22Rv1 (cell line): ENCODE measurements at regions not wholly inside any gene's neighbourhood (a gene's known extent, or its start where the extent isn't known, plus 50 kb on each side); places are given as distances from the start of the nearest gene placed in this dataset.

ENCODE experiments used
- H3K27ac ChIP-seq: fragments of 450-650 bp; 2 replicates; pipeline ENCODE4 v1.5.1; 2017
- ZFX ChIP-seq: fragments of 450-650 bp; IDR thresholded peaks from 2 replicates; pipeline ENCODE4 v1.6.1; 2017; ENCODE audit warnings: antibody characterized with exemption, borderline replicate concordance
- TF ChIP-seq, protein P1 (sequence below): fragments of 450-650 bp; IDR thresholded peaks from 2 replicates; pipeline ENCODE4 v1.5.1; 2017; ENCODE audit warnings: mild to moderate bottlenecking

DNA sequence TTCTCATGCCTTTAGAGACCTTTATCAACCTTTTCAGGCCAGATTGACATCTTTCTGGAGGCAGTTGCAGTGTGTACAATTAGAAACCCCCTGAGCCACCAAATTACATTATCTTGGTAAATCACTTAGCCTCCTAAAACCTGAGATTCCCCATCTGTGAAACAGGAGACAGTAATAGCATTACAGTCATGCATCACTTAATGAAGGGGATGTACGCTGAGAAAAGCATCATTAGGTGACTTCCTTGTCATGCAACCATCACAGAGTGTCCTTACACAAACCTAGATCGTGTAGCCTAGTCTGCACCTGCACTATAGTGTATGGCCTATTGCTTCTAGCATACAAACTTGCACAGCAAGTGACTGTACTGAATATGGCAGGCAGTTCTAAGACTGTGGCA is 400.8 kb upstream of the CNTN3 start:
- no peak for TF ChIP-seq ZFX
- TF ChIP-seq, protein P1, sequence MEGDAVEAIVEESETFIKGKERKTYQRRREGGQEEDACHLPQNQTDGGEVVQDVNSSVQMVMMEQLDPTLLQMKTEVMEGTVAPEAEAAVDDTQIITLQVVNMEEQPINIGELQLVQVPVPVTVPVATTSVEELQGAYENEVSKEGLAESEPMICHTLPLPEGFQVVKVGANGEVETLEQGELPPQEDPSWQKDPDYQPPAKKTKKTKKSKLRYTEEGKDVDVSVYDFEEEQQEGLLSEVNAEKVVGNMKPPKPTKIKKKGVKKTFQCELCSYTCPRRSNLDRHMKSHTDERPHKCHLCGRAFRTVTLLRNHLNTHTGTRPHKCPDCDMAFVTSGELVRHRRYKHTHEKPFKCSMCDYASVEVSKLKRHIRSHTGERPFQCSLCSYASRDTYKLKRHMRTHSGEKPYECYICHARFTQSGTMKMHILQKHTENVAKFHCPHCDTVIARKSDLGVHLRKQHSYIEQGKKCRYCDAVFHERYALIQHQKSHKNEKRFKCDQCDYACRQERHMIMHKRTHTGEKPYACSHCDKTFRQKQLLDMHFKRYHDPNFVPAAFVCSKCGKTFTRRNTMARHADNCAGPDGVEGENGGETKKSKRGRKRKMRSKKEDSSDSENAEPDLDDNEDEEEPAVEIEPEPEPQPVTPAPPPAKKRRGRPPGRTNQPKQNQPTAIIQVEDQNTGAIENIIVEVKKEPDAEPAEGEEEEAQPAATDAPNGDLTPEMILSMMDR = no peak
- no peak overlapping the region for H3K27ac ChIP-seq

DNA sequence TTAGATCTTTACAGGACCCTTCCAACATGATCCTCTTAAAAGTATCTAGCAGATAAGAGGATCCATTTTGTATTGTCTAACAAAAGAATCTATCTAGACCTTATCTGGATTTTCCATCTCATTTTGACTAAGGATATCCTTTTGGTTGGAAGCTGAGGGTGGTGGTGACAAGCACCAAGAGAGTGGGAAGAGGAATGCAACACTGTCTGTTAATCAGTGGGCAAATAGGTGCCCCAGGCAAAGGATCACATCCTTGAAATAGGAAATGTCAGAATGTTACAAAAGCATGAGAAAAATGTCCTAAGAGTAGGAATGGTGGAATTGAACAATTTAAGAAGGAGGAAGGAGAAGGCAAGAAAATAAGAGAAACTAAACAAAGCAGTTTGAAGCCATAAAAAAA is 420.7 kb upstream of the CNTN3 start:
- TF ChIP-seq, protein P1 = no peak
- TF ChIP-seq ZFX = no peak
- no peak overlapping the region for H3K27ac ChIP-seq

DNA sequence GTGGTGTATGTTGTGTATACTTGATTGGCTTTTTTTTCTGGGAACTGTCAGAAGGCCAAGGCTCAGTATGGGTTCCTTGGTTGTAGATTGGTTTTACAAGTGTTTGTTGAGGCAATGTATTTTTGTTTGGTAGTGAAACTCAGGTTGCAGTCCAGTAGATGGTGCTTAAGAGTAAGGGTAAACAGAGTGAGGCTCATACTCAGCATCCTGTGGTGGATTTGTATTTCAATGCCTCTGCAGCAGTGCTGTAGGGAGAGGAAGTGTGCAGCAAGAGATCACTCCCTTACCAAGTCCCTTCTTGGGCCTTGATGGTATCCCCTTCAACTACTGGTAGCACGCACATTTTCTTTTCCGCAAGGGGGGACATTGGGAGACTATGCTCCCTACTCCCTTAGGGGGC is 428.5 kb upstream of the CNTN3 start:
- H3K27ac ChIP-seq = no peak overlapping the region
- no peak for TF ChIP-seq ZFX
- TF ChIP-seq, protein P1 = no peak

DNA sequence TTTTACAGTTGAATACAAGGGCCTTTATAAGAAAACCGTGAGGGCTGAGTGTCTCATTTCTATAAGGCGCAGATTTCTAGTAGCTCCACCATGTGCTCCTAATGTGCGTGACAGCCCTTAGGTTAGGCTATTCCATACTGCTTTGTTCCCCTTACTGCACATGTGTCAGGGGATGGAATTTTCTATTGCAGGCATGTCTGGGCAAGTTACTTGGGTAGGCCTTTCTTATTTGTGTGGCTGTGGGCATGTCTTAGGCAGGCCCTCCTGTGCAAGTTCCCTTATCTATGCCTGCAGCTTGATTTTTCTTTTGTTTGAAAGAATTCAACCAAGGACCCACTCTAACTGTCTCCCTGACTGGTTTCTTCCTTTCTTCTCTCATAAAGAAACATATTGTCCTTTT is 434.2 kb upstream of the CNTN3 start:
- no peak overlapping the region for H3K27ac ChIP-seq
- TF ChIP-seq ZFX = no peak
- TF ChIP-seq, protein P1 = no peak

DNA sequence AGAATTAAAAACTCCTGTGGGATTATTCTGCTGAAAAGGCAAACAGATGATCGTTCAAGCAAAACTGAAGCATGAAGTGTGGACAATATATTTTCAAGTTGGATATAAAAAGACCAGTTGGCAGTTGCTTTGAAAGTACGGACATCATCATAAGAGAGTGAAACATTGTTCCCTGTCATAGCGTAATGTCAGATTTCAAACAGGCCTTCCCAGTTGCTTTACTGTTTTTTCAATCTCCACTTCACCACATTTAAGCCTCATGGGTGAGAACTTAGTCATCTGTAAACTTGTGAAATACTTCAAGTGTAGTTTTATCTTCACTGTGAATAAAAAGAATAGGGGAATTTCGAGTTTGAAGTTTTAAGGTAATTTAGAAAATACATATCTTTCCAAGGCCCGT is 435.1 kb upstream of the CNTN3 start:
- H3K27ac ChIP-seq = no peak overlapping the region
- TF ChIP-seq, protein P1 = no peak
- no peak for TF ChIP-seq ZFX

DNA sequence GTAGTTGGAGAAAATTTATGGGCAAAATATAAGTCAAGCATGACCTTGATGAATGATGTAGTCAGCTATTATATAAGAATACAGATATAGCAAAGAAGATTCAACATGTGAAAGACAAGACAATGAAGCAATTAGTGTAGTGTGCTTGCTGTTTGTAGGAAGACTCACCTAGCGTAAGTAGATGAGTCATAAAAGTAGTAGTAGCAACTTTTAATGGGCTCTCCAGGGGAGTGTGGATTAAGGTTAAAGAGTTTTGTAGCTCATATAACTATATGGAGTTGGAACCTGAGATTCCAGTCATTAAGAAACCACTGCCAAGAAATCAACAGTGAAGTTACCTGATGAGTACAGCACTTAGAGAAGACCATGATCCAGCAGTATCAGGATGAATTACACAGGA is 444.7 kb upstream of the CNTN3 start:
- no peak overlapping the region for H3K27ac ChIP-seq
- no peak for TF ChIP-seq ZFX
- TF ChIP-seq, protein P1 = no peak

DNA sequence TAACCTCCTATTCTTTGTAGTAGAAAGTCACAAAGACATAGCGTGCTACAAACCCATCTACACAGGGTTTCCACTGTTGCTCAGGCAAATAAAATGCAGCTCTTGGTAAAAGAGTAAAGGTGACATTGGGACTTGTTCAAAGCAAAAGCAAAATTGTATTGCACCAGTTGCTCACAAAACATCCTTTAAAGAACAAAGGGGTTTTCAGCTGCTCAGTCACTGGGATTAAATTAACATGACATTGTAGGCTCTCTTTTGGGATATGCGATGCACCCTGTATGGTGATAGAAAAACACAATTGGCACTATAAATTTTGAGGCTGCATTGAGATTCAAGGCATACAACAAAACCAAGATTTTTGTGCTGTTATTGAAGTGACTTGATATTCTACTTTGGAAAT is 447.3 kb upstream of the CNTN3 start:
- H3K27ac ChIP-seq = no peak overlapping the region
- TF ChIP-seq ZFX = no peak
- TF ChIP-seq, protein P1 = no peak
